ENCODE measurements at regions not wholly inside any gene's neighbourhood (a gene's known extent, or its start where the extent isn't known, plus 50 kb on each side); places are given as distances from the start of the nearest gene placed in this dataset.

GRCh38 chr9:74331607-74332006, 165.5 kb upstream of the RORB start:
- ATAC-seq = no peak

More at GRCh38 chr9:74331607-74332006, 165.5 kb upstream of the RORB start:
- Histone ChIP-seq H3K4me3 (no peak overlapping the region), H2AFZ (no peak overlapping the region), H4K20me1 (replicated peaks; ENCODE audit: insufficient read depth) (no peaks in the 10 kb centered on the region), H3K4me1 (ENCODE audit: insufficient read depth) (peaks cover 8% of the 10 kb centered on the region; the same call in 1 of the 2 replicates), H3K4me2 (no peak overlapping the region), H3K9me2 (ENCODE audit: insufficient read depth) (0 out of 2 replicates have a peak, but pooled peaks cover 3% of the 10 kb centered on the region), H3K27me3 (ENCODE audit: insufficient read depth) (no peaks in the 10 kb centered on the region), H3K36me3 (ENCODE audit: insufficient read depth) (no peaks in the 10 kb centered on the region), H3K79me2 (replicated peaks; ENCODE audit: insufficient read depth) (no peaks in the 10 kb centered on the region), H3F3A (replicated peaks; ENCODE audit: low read depth) (no peaks in the 10 kb centered on the region), H3K27ac (ENCODE audit: low read depth) (no peak overlapping the region)
- TF ChIP-seq STAT1 (IDR thresholded peaks at IDR 0.05; ENCODE audit: unreplicated experiment) (no peak), NANOG (IDR thresholded peaks at IDR 0.05; ENCODE audit: borderline replicate concordance) (no peak), ZNF114 (CRISPR knock-in tag; IDR thresholded peaks at IDR 0.05) (no peak), JUNB (IDR thresholded peaks at IDR 0.05; ENCODE audit: unreplicated experiment) (no peak), ZNF462 (CRISPR knock-in tag; IDR thresholded peaks at IDR 0.05) (no peak), EZH2 (IDR thresholded peaks at IDR 0.05; ENCODE audit: low read depth, unreplicated experiment) (no peak), CTCF (conservative IDR thresholded peaks at IDR 0.05; ENCODE audit: low read depth in 2 of 2) (no peak)
- TF ChIP-seq, protein P1, sequence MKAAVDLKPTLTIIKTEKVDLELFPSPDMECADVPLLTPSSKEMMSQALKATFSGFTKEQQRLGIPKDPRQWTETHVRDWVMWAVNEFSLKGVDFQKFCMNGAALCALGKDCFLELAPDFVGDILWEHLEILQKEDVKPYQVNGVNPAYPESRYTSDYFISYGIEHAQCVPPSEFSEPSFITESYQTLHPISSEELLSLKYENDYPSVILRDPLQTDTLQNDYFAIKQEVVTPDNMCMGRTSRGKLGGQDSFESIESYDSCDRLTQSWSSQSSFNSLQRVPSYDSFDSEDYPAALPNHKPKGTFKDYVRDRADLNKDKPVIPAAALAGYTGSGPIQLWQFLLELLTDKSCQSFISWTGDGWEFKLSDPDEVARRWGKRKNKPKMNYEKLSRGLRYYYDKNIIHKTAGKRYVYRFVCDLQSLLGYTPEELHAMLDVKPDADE (IDR thresholded peaks at IDR 0.05) = no peak
- TF ChIP-seq, protein P2, sequence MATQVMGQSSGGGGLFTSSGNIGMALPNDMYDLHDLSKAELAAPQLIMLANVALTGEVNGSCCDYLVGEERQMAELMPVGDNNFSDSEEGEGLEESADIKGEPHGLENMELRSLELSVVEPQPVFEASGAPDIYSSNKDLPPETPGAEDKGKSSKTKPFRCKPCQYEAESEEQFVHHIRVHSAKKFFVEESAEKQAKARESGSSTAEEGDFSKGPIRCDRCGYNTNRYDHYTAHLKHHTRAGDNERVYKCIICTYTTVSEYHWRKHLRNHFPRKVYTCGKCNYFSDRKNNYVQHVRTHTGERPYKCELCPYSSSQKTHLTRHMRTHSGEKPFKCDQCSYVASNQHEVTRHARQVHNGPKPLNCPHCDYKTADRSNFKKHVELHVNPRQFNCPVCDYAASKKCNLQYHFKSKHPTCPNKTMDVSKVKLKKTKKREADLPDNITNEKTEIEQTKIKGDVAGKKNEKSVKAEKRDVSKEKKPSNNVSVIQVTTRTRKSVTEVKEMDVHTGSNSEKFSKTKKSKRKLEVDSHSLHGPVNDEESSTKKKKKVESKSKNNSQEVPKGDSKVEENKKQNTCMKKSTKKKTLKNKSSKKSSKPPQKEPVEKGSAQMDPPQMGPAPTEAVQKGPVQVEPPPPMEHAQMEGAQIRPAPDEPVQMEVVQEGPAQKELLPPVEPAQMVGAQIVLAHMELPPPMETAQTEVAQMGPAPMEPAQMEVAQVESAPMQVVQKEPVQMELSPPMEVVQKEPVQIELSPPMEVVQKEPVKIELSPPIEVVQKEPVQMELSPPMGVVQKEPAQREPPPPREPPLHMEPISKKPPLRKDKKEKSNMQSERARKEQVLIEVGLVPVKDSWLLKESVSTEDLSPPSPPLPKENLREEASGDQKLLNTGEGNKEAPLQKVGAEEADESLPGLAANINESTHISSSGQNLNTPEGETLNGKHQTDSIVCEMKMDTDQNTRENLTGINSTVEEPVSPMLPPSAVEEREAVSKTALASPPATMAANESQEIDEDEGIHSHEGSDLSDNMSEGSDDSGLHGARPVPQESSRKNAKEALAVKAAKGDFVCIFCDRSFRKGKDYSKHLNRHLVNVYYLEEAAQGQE (IDR thresholded peaks at IDR 0.05; ENCODE audit: unreplicated experiment) = no peak
- Mint-ChIP-seq H3K4me1 (peaks cover 11% of the 10 kb centered on the region; the same call in 2 of the 3 replicates), H3K27ac (no peak overlapping the region), H3K4me3 (no peak overlapping the region), H3K9me3 (no peaks in the 10 kb centered on the region), H3K36me3 (ENCODE audit: low read depth) (no peaks in the 10 kb centered on the region), H3K27me3 (ENCODE audit: insufficient read depth, low read depth, poor library complexity) (no peaks in the 10 kb centered on the region)
- DNase-seq (ENCODE audit: low spot score) = no peak
